Parathyroid adenoma (tissue), 2 donors: ENCODE measurements at regions not wholly inside any gene's neighbourhood (a gene's known extent, or its start where the extent isn't known, plus 50 kb on each side); places are given as distances from the start of the nearest gene placed in this dataset.

ENCODE experiments used
- H2AFZ ChIP-seq: fragments of 300-600 bp; sonication (generic); one replicate; pipeline ENCODE4 v1.7.0; 2017; ENCODE audit warnings: antibody characterized with exemption, mild to moderate bottlenecking
- H3K27ac ChIP-seq: fragments of 300-600 bp; sonication (generic); one replicate; pipeline ENCODE4 v1.7.0; 2017
- H3K27me3 ChIP-seq: fragments of 300-600 bp; sonication (generic); one replicate; pipeline ENCODE4 v1.7.0; 2017; ENCODE audit warnings: low read length; ENCODE audit not compliant: control insufficient read depth, insufficient read depth
- H3K36me3 ChIP-seq: fragments of 300-600 bp; sonication (generic); one replicate; pipeline ENCODE4 v1.7.0; 2017; ENCODE audit warnings: low read length; ENCODE audit not compliant: control insufficient read depth, insufficient read depth
- H3K4me1 ChIP-seq: fragments of 300-600 bp; sonication (generic); one replicate; pipeline ENCODE4 v1.7.0; 2017; ENCODE audit warnings: control low read depth
- H3K4me2 ChIP-seq: fragments of 300-600 bp; sonication (generic); one replicate; pipeline ENCODE4 v1.7.0; 2017; ENCODE audit warnings: low read length
- H3K4me3 ChIP-seq: fragments of 300-600 bp; sonication (generic); one replicate; pipeline ENCODE4 v1.7.0; 2017; ENCODE audit warnings: low read depth, low read length
- H3K79me2 ChIP-seq: fragments of 300-600 bp; sonication (generic); one replicate; pipeline ENCODE4 v1.7.0; 2017; ENCODE audit warnings: control low read depth
- H3K9ac ChIP-seq: fragments of 300-600 bp; sonication (generic); one replicate; pipeline ENCODE4 v1.7.0; 2017; ENCODE audit warnings: mild to moderate bottlenecking
- H3K9me3 ChIP-seq: fragments of 300-600 bp; sonication (generic); one replicate; pipeline ENCODE4 v1.7.0; 2017; ENCODE audit warnings: low read length; ENCODE audit not compliant: control insufficient read depth
- TF ChIP-seq, protein P1 (sequence below): fragments of 300-600 bp; sonication (generic); IDR thresholded peaks from one replicate; pipeline ENCODE4 v1.7.0; 2017; ENCODE audit warnings: antibody characterized with exemption, mild to moderate bottlenecking
- donor health status: primary hyperparathyroidism.

DNA sequence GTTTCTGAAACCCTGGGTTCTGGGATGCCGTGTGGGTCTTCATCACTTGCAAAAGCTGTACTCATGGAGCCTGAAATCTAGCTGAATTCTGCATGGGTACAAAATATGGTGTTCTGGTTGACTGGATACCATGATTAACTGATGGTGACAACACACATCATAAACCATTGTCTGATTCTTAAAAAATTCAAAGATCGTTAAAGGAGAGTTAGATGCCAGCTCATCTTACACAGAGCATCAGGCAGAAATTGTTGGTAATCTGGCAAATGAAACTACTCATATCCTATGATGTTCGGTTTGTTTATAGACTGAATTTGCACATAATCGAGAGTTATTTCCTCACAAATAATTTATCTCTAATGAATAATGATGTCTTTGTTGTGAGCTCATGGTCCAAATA lies 218.1 kb upstream of the PKN2 start:
- H2AFZ ChIP-seq: no peak overlapping the region
- no peak overlapping the region for H3K27ac ChIP-seq
- H3K4me2 ChIP-seq: no peak overlapping the region
- H3K79me2 ChIP-seq: no peaks in the 10 kb centered on the region
- no peaks in the 10 kb centered on the region for H3K36me3 ChIP-seq
- no peaks in the 10 kb centered on the region for H3K9me3 ChIP-seq
- no peak overlapping the region for H3K4me3 ChIP-seq
- H3K9ac ChIP-seq: no peak overlapping the region
- TF ChIP-seq, protein P1, sequence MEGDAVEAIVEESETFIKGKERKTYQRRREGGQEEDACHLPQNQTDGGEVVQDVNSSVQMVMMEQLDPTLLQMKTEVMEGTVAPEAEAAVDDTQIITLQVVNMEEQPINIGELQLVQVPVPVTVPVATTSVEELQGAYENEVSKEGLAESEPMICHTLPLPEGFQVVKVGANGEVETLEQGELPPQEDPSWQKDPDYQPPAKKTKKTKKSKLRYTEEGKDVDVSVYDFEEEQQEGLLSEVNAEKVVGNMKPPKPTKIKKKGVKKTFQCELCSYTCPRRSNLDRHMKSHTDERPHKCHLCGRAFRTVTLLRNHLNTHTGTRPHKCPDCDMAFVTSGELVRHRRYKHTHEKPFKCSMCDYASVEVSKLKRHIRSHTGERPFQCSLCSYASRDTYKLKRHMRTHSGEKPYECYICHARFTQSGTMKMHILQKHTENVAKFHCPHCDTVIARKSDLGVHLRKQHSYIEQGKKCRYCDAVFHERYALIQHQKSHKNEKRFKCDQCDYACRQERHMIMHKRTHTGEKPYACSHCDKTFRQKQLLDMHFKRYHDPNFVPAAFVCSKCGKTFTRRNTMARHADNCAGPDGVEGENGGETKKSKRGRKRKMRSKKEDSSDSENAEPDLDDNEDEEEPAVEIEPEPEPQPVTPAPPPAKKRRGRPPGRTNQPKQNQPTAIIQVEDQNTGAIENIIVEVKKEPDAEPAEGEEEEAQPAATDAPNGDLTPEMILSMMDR: no peak
- H3K4me1 ChIP-seq: no peaks in the 10 kb centered on the region
- no peaks in the 10 kb centered on the region for H3K27me3 ChIP-seq

DNA sequence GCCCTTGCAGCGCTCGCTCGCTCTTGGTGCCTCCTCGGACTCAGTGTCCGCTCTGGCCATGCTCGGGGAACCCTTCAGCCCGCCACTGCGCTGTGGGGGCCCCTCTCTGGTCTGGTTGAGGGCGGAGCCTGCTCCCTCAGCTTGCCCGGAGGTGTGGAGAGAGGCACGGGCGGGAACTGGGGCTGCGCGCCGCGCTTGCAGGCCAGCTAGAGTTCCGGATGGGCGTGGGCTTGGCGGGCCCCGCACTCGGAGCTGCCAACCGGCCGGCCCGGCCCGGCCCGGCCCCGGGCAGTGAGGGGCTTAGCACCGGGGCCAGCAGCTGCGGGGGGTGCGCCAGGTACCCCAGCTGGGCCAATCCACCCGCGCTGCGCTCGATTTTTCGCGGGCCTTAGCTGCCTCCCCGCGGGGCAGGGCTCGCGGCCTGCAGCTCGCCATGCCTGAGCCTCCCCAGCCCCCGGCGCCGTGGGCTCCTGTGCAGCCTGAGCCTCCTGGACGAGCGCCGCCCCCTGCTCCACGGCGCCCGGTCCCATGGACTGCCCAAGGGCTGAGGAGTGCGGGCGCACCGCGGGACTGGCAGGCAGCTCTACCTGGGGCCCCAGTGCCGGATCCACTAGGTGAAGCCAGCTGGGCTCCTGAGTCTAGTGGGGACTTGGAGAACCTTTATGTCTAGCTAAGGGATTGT lies 217.0 kb upstream of the PKN2 start:
- Histone ChIP-seq H3K27me3 (no peaks in the 10 kb centered on the region), H3K36me3 (no peaks in the 10 kb centered on the region), H2AFZ (no peak overlapping the region), H3K4me3 (no peak overlapping the region), H3K4me1 (no peaks in the 10 kb centered on the region), H3K9me3 (no peaks in the 10 kb centered on the region), H3K4me2 (no peak overlapping the region), H3K79me2 (no peaks in the 10 kb centered on the region), H3K27ac (no peak overlapping the region), H3K9ac (no peak overlapping the region)
- TF ChIP-seq, protein P1: no peak

DNA sequence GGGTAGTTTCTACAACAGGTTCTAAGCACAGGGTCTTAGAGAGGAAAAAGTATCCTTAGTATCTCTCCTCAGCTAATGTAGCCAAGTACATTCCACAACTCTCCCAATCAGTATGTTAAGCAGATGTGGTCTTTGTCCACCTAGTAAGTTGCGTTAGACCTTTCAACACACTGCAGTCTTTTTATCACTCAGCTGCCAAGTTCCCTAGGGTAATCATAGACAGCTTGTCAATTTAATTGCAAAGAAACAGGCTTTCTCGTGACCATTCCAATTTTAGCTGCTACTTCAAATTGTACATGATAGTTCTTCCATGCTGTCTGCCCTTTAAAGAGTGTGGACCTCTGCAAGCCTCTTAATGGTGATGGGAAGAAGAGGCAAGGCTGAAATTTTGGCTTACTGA lies 211.8 kb upstream of the PKN2 start:
- no peak overlapping the region for H3K9ac ChIP-seq
- TF ChIP-seq, protein P1: no peak
- H3K27me3 ChIP-seq: no peaks in the 10 kb centered on the region
- H3K79me2 ChIP-seq: no peaks in the 10 kb centered on the region
- no peak overlapping the region for H3K4me3 ChIP-seq
- H3K9me3 ChIP-seq: no peaks in the 10 kb centered on the region
- H3K36me3 ChIP-seq: no peaks in the 10 kb centered on the region
- no peak overlapping the region for H3K4me2 ChIP-seq
- no peak overlapping the region for H2AFZ ChIP-seq
- no peaks in the 10 kb centered on the region for H3K4me1 ChIP-seq
- no peak overlapping the region for H3K27ac ChIP-seq

DNA sequence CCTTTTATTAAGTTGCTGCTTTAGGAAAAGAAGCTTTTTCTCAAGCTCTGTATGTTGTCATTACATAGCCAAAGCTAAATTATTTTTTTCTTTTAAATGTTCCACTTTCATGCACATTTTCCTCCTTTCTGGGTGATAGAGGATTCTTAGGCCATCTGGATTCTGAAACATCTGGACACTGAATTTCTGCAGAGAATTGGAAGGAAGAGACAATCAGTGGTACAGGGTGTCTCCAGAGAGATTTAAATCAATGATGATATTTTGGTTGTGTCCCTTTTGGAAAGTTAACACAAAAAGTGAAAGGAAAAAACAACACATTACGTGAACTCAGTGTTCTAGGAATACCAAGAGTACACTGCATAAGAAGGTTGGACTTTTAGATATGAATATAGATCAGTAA lies 211.4 kb upstream of the PKN2 start:
- Histone ChIP-seq H3K79me2 (no peaks in the 10 kb centered on the region), H3K36me3 (no peaks in the 10 kb centered on the region), H3K9me3 (no peaks in the 10 kb centered on the region), H2AFZ (no peak overlapping the region), H3K4me1 (no peaks in the 10 kb centered on the region), H3K27me3 (no peaks in the 10 kb centered on the region), H3K4me3 (no peak overlapping the region), H3K9ac (no peak overlapping the region), H3K4me2 (no peak overlapping the region), H3K27ac (no peak overlapping the region)
- TF ChIP-seq, protein P1: no peak
